Heart left ventricle (tissue), 13 donors: ENCODE measurements at regions not wholly inside any gene's neighbourhood (a gene's known extent, or its start where the extent isn't known, plus 50 kb on each side); places are given as distances from the start of the nearest gene placed in this dataset.

ENCODE experiments used
- CTCF ChIP-seq, 12 donors: fragments of 200-600 bp; sonication (generic) in 4 of 12; IDR thresholded peaks; one replicate each; pipeline versions ENCODE4 v1.5.0 to v1.8.0; 2018 to 2022; ENCODE audit warnings: antibody characterized with exemption in 12 of 12, mild to moderate bottlenecking in 5 of 12
- POLR2A ChIP-seq, 2 donors: fragments of 450-650 bp; IDR thresholded peaks; one replicate each; pipeline ENCODE4 v1.6.1; 2017; ENCODE audit warnings: antibody characterized with exemption in 2 of 2, mild to moderate bottlenecking in 2 of 2, moderate library complexity in 2 of 2
- donor health status: ischemic (EF 13 %, LVEDD 7.1; RV severe dilation, severe dysfunction).
- donor health status: DM: no; HTN: yes; CAD: no.
- donor health status: DM: no; HTN: no; CAD: no.
- donor health status: ischemic (EF 25% LVEDD 6.9; RV normal size, moderate dysfunction).
- donor health status: ischemic (EF 25% LVEDD 5.7; RV mildly dilated, moderate dysfunction).
- donor health status: ischemic (EF 35%, LVEDD 5.7; RV mildly dilated, moderate dysfunction).
- donor health status: nonischemic (EF 11% LVEDD 7.7; RV severe dilation, severe dysfunction).
- donor health status: DM: yes; HTN: yes; CAD: no.
- donor health status: PGD.
- donor health status: ischemic (EF 29% LVEDD 5.4; RV normal size, mild dysfunction).
- donor health status: nonischemic (EF 23%, LVEDD 6.1; RV moderate dilation, normal function).

GRCh38 chr2:57372237-57372984, 674.2 kb upstream of the VRK2 start:
- no peak for TF ChIP-seq CTCF (IDR thresholded peaks at IDR 0.05)
- no peak for TF ChIP-seq POLR2A (IDR thresholded peaks at IDR 0.05)
